Gastroesophageal sphincter (tissue), 3 donors: ENCODE measurements at regions not wholly inside any gene's neighbourhood (a gene's known extent, or its start where the extent isn't known, plus 50 kb on each side); places are given as distances from the start of the nearest gene placed in this dataset.

Experiments used
- POLR2A ChIP-seq, 2 donors: fragments of 450-650 bp; IDR thresholded peaks; one replicate each; pipeline ENCODE4 v1.6.1; 2017; ENCODE audit warnings: antibody characterized with exemption in 2 of 2, mild to moderate bottlenecking in 2 of 2, moderate library complexity in 1 of 2
- TF ChIP-seq, protein P1 (sequence below), 4 experiments: fragments of 200-600 bp in 2 of 4; fragments of 450-650 bp in 2 of 4; sonication (generic) in 1 of 4; IDR thresholded peaks; one replicate each; pipeline ENCODE4 v1.5.1; 2017 to 2019; ENCODE audit warnings: antibody characterized with exemption in 4 of 4, mild to moderate bottlenecking in 2 of 4, moderate library complexity in 2 of 4

DNA sequence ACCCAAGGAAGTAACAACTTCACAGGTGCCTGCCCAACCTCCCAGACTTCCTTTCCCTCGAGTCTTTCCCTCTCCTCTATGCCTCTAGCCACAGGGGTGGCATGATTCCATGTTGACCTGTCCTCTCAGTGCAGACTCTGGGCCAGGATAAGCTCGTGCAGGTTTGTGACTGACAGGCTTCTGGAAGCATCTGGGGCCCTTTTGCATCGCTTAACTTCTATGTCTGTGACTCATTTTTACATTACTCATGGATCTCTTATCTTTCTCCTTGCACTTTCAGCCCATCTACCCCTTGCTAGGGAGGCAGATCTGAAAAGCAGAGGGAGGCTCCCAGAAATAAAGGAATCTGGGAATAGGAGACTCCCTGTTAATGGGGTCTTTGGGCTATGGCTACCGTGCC is 98.5 kb upstream of the RIOK3 start:
- TF ChIP-seq, protein P1, sequence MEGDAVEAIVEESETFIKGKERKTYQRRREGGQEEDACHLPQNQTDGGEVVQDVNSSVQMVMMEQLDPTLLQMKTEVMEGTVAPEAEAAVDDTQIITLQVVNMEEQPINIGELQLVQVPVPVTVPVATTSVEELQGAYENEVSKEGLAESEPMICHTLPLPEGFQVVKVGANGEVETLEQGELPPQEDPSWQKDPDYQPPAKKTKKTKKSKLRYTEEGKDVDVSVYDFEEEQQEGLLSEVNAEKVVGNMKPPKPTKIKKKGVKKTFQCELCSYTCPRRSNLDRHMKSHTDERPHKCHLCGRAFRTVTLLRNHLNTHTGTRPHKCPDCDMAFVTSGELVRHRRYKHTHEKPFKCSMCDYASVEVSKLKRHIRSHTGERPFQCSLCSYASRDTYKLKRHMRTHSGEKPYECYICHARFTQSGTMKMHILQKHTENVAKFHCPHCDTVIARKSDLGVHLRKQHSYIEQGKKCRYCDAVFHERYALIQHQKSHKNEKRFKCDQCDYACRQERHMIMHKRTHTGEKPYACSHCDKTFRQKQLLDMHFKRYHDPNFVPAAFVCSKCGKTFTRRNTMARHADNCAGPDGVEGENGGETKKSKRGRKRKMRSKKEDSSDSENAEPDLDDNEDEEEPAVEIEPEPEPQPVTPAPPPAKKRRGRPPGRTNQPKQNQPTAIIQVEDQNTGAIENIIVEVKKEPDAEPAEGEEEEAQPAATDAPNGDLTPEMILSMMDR (IDR thresholded peaks at IDR 0.05) = no peak
- no peak for TF ChIP-seq POLR2A (IDR thresholded peaks at IDR 0.05)
